HUES48 (cell line): ENCODE measurements at regions not wholly inside any gene's neighbourhood (a gene's known extent, or its start where the extent isn't known, plus 50 kb on each side); places are given as distances from the start of the nearest gene placed in this dataset.
"Not testable (repeated sequence)": the region's sequence is repeated elsewhere in the genome, so short reads cannot be mapped to it uniquely, and the experiment has no call there.

ENCODE experiments used
- H3K27ac ChIP-seq: one replicate; pipeline ENCODE4 v1.7.0; 2013; ENCODE audit warnings: low read depth, low read length, inconsistent platforms
- H3K27me3 ChIP-seq: 2 replicates; pipeline ENCODE4 v1.6.1; 2013; ENCODE audit warnings: mild to moderate bottlenecking, low read length; ENCODE audit not compliant: control insufficient read depth, insufficient read depth
- H3K36me3 ChIP-seq: 2 replicates; pipeline ENCODE4 v1.6.1; 2013; ENCODE audit warnings: low read length; ENCODE audit not compliant: control insufficient read depth, insufficient read depth
- H3K4me1 ChIP-seq: 2 replicates; pipeline ENCODE4 v1.6.1; 2013; ENCODE audit warnings: mild to moderate bottlenecking, low read length; ENCODE audit not compliant: control insufficient read depth, insufficient read depth
- H3K4me3 ChIP-seq: 2 replicates; pipeline ENCODE4 v1.5.1; 2013; ENCODE audit warnings: mild to moderate bottlenecking, low read depth, low read length
- H3K9ac ChIP-seq: 2 replicates; pipeline ENCODE4 v1.6.1; 2013; ENCODE audit warnings: mild to moderate bottlenecking, low read depth, low read length, moderate library complexity
- H3K9me3 ChIP-seq: 2 replicates; pipeline ENCODE4 v1.6.1; 2013; ENCODE audit warnings: low read length; ENCODE audit not compliant: control insufficient read depth, insufficient read depth

GRCh38 chr10:33880291-33880690 is 545.8 kb upstream of the NRP1 start:
- H3K4me3 ChIP-seq = no peak overlapping the region
- no peak overlapping the region for H3K9ac ChIP-seq
- H3K4me1 ChIP-seq = no peaks in the 10 kb centered on the region
- no peaks in the 10 kb centered on the region for H3K27me3 ChIP-seq
- no peaks in the 10 kb centered on the region for H3K9me3 ChIP-seq
- no peak overlapping the region for H3K27ac ChIP-seq
- no peaks in the 10 kb centered on the region for H3K36me3 ChIP-seq

GRCh38 chr10:33878238-33878786 is 543.8 kb upstream of the NRP1 start:
- Histone ChIP-seq H3K4me1 (no peaks in the 10 kb centered on the region), H3K27ac (no peak overlapping the region), H3K9me3 (no peaks in the 10 kb centered on the region), H3K36me3 (no peaks in the 10 kb centered on the region), H3K9ac (no peak overlapping the region), H3K4me3 (no peak overlapping the region), H3K27me3 (no peaks in the 10 kb centered on the region)

GRCh38 chr10:33876584-33877400 is 542.3 kb upstream of the NRP1 start:
- Histone ChIP-seq H3K36me3 (no peaks in the 10 kb centered on the region), H3K9me3 (no peaks in the 10 kb centered on the region), H3K27ac (no peak overlapping the region), H3K4me3 (no peak overlapping the region), H3K9ac (no peak overlapping the region), H3K4me1 (no peaks in the 10 kb centered on the region), H3K27me3 (no peaks in the 10 kb centered on the region)

- Histone ChIP-seq H3K27me3 (no peaks in the 10 kb centered on the region), H3K4me3 (no peak overlapping the region), H3K4me1 (no peaks in the 10 kb centered on the region), H3K27ac (no peak overlapping the region), H3K9me3 (no peaks in the 10 kb centered on the region), H3K36me3 (no peaks in the 10 kb centered on the region), H3K9ac (no peak overlapping the region)
Measured at GRCh38 chr10:33875924-33876583, 541.6 kb upstream of the NRP1 start.

- no peaks in the 10 kb centered on the region for H3K9me3 ChIP-seq
- H3K36me3 ChIP-seq = no peaks in the 10 kb centered on the region
- H3K27ac ChIP-seq = no peak overlapping the region
- no peak overlapping the region for H3K4me3 ChIP-seq
- H3K9ac ChIP-seq = no peak overlapping the region
- no peaks in the 10 kb centered on the region for H3K27me3 ChIP-seq
- no peaks in the 10 kb centered on the region for H3K4me1 ChIP-seq
Measured at GRCh38 chr10:33871061-33871956, 536.8 kb upstream of the NRP1 start.

- Histone ChIP-seq H3K9ac (no peak overlapping the region), H3K9me3 (no peaks in the 10 kb centered on the region), H3K27ac (no peak overlapping the region), H3K36me3 (no peaks in the 10 kb centered on the region), H3K4me3 (no peak overlapping the region), H3K4me1 (no peaks in the 10 kb centered on the region), H3K27me3 (no peaks in the 10 kb centered on the region)
Measured at GRCh38 chr10:33869481-33869880, 535.0 kb upstream of the NRP1 start.

GRCh38 chr10:33869028-33869427 is 534.6 kb upstream of the NRP1 start:
- H3K27me3 ChIP-seq = no peaks in the 10 kb centered on the region
- H3K4me3 ChIP-seq = no peak overlapping the region
- no peak overlapping the region for H3K9ac ChIP-seq
- no peaks in the 10 kb centered on the region for H3K36me3 ChIP-seq
- no peak overlapping the region for H3K27ac ChIP-seq
- no peaks in the 10 kb centered on the region for H3K4me1 ChIP-seq
- H3K9me3 ChIP-seq = no peaks in the 10 kb centered on the region

- not testable (repeated sequence) for H3K36me3 ChIP-seq, H3K9ac ChIP-seq, H3K27ac ChIP-seq, H3K9me3 ChIP-seq, H3K4me3 ChIP-seq, H3K27me3 ChIP-seq
- H3K4me1 ChIP-seq = peaks cover 13% of the 10 kb centered on the region
Measured at GRCh38 chr10:33867199-33867789, 532.8 kb upstream of the NRP1 start.

- Histone ChIP-seq H3K27ac (no peak overlapping the region), H3K27me3 (no peaks in the 10 kb centered on the region), H3K4me1 (peaks cover 18% of the 10 kb centered on the region)
Measured at GRCh38 chr10:33863352-33863751, 528.9 kb upstream of the NRP1 start.

GRCh38 chr10:33862536-33863105 is 528.2 kb upstream of the NRP1 start:
- H3K4me3 ChIP-seq = no peak overlapping the region
- H3K9ac ChIP-seq = no peak overlapping the region
- H3K27me3 ChIP-seq = no peaks in the 10 kb centered on the region
- no peaks in the 10 kb centered on the region for H3K9me3 ChIP-seq
- H3K27ac ChIP-seq = no peak overlapping the region
- peaks cover 18% of the 10 kb centered on the region for H3K4me1 ChIP-seq
- H3K36me3 ChIP-seq = no peaks in the 10 kb centered on the region

More at GRCh38 chr10:33863352-33863751, 528.9 kb upstream of the NRP1 start:
- Histone ChIP-seq H3K36me3 (no peaks in the 10 kb centered on the region), H3K9me3 (no peaks in the 10 kb centered on the region), H3K9ac (no peak overlapping the region), H3K4me3 (no peak overlapping the region)
